ENCODE measurements at regions not wholly inside any gene's neighbourhood (a gene's known extent, or its start where the extent isn't known, plus 50 kb on each side); places are given as distances from the start of the nearest gene placed in this dataset.

DNA sequence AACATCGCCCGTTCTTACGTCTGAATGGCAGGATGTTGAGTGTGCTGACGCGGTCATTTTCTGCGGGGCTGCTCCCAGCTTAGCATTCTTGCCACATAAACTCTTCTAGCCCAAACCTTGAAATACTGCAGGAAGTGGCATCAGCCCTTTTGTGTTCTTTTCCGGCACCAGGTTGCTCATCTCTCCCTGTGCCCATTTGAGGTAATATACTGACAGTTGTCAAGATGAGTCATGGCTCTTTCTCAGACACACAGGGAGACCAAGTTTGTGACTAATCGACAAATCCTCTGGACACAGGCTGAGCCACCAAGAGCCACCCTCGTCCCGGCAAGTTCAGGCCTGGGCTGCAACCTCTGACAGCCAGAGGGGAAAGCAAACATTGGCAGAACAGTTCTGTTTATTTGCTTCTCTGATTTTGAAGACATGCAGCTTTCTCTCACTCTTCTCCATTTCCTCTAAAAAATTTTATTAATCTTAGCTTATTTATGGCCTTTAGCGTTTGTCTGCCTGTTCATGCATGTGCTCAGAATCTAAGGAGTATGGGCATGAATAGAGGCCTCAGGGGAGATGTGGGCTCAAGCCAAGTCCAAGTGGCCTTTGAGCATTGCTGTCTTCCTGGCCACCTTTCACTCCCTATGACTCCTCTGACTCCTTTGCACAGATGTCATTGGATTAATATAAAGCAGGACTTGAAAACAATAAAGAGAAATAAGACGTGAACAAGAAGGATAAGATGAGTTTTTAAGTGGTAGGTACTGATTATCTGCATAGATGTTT is 328.2 kb upstream of the JAG1 start:
- no peak for DNase-seq

DNA sequence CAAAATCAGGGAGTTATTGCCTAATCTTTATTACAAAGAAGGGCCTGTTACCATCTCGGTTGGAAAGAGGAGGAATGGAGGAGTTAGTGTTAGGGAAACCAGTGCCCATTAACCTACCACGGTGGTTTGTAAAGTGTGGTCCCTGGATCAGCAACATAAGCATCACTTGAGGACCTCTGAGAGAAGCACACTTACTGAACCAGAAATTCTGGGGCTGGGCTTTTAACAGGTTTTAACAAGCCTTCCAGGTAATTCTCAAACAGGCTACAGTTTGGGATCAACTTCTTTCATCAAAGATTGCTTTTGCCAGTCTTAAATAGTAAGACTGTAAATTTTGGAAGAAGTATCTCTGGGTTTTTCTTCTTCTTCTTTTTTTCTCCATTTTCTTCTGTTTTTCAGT is 329.5 kb upstream of the JAG1 start:
- no peak for DNase-seq

DNA sequence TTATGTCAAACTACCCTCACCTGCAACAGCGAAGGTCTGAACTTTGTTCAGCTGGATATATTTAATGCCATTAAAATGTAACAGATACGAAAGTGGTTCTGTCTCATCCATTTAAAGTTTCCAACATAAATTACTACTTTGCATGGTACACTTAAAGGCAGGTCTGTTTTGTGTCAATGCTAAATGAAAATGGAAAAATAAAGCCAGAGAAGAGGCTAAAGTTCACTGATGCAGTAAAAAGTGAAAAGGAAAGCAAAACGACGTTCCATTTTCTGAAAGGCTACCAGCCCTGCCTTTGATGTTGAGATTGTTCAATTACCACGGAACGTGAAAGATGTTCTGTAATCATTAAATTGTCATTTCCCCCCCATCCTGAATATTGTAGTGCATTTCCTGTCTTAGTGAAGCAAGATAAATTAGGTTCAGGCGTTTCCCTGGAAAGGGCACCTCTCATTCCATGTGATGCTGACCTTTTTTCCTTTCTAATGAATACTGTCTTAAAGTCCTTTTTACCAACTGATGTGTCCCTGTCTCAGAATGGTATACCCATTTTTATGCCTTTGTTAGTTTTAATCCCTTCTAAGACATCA is 334.7 kb upstream of the JAG1 start:
- no peak for DNase-seq

DNA sequence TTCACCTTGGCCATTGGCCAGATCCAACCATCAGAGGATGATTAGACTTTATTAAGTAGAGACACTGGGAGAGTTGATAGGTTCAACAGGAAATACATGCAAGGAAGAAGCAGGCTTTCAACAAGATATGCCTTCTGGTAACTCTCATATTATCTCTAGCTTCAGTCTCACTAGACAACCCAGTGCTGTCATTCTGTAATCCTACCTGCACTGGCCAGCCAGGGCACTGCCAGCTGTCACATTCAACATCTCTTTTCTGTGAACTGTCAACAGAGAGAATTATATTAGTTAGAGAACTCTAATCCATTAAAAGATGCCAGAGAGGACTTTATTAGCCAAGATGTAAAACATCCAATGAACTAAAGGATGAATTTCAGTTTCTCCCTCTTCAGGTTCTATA is 337.9 kb upstream of the JAG1 start:
- no peak for DNase-seq

- no peak for DNase-seq
These were observed 339.2 kb upstream of the JAG1 start for GRCh38 chr20:11012975-11013374.

GRCh38 chr20:11013801-11014200 is 340.0 kb upstream of the JAG1 start:
- DNase-seq = no peak

GRCh38 chr20:11015440-11015839 is 341.6 kb upstream of the JAG1 start:
- no peak for DNase-seq

- no peak for DNase-seq
These were observed 343.6 kb upstream of the JAG1 start for GRCh38 chr20:11017446-11017845.

- no peak for DNase-seq
These were observed 344.9 kb upstream of the JAG1 start for GRCh38 chr20:11018668-11019170.

- no peak for DNase-seq
These were observed 346.9 kb upstream of the JAG1 start for GRCh38 chr20:11020712-11021111.

DNA sequence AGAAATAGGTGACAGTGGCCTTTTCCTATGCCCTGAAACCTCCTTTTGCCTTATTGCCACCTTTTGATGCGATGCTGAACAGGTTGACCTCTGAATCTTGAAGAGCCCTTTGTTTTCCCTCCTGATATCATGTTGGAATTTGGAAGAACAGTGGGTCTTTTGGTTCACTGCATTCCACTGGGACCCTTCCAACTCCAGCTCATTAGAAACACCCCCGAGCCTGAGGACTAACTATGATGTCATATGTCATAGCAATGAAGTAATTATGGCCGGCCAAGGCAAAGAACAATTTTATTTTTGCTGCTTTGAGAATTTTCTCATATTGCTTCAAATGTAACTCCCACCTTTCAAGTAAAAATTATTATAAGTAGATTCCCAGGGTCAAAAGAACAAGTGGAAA is 353.4 kb upstream of the JAG1 start:
- DNase-seq = no peak

DNA sequence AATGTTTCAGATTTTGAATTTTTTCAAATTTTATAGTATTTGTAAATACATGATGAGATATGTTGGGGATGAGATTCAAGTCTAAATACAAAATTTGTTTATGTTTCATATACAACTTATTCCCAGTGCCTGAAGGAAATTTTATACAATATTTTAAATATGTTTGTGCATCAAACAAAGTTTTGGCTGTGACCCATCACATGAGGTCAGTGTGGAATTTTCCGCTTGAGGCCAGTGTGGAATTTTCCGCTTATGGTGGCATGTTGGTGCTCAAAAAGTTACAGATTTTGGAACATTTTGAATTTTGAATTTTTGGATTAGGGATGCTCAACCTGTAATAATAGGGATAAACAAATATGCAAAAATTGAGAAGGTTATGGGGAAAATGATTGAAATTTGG is 356.6 kb upstream of the JAG1 start:
- DNase-seq = no peak

DNA sequence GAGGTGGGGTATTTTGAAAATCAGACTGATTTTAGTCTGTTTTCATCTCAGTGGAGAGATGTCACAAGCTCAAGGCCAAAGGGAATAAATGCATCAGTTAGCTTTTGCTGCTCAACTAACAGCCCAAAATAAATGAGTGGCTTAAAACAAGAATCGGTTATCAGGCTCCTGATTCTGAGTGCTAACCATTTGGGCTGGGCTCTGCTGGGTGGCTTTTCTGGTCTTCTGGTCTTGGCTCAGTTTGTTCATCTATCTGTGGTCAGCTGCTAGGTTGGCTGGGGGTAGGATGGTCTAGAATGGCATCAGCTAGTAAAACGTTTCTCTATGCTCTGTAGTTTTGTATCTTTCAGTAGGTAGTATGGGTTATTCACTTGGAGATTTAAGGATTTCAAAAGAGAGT is 357.5 kb upstream of the JAG1 start:
- no peak for DNase-seq

DNA sequence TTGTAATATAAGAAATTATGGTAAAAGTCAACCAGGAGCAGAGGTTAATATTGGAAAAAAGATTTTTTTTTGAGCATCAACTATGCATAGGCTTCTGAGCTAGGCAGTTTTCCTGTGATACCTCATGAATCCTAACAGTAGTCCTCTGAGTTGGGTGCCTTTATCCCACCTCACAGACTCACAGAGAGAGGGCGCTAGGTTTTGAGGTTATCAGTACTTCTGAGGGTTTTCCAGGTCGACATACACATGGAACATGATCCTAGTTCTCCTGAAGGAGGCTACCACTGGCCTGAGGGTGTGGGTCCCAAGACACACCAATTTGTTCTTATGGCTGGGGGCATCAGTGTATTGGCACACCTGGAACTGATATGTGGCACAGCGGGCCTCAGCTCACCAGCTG is 358.8 kb upstream of the JAG1 start:
- no peak for DNase-seq

- DNase-seq = no peak
These were observed 360.2 kb upstream of the JAG1 start for GRCh38 chr20:11034025-11034424.

GRCh38 chr20:11035211-11035610 is 361.4 kb upstream of the JAG1 start:
- no peak for DNase-seq

DNA sequence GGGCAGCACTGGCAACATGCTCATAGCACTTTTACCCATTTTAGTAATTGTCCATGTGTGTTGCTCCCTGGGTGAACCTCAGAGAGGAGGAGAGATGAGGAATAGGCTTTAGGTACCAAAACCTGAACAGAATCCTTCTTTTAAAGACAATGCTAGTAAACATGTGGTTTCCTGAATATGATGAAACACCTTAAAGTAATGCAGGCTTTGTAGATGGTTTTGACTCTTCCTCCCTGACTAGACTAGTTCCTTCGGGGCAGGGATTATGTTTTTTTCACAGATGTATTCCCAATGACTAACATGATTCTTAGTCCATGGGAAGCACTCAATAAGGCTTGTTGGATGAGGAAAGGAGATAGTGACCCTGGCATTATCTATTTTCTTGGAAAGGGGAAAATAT is 367.6 kb upstream of the JAG1 start:
- no peak for DNase-seq

GRCh38 chr20:11043001-11043400 is 369.2 kb upstream of the JAG1 start:
- no peak for DNase-seq

- no peak for DNase-seq
These were observed 370.8 kb upstream of the JAG1 start for GRCh38 chr20:11044561-11044960.

GRCh38 chr20:11045412-11046175 is 371.8 kb upstream of the JAG1 start:
- DNase-seq = no peak

DNA sequence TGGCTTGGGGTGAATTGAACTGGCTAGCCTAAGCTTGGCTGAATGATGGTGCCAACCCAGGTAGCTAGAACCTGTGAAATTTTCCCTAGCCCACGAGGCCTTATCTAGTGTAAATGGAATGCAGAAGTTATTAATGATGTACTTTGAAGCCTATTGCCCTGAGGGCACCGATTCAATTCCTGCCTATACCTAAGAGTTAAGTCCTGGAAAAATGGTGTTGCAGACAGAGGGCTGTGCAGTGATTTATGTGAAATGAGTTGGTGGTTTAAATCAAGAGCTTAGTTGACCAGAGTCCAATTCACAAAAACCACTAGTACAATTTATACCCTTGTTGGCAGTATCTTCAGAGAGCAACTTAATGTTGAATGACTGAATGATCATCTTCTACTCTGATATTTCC is 373.8 kb upstream of the JAG1 start:
- DNase-seq = no peak

DNA sequence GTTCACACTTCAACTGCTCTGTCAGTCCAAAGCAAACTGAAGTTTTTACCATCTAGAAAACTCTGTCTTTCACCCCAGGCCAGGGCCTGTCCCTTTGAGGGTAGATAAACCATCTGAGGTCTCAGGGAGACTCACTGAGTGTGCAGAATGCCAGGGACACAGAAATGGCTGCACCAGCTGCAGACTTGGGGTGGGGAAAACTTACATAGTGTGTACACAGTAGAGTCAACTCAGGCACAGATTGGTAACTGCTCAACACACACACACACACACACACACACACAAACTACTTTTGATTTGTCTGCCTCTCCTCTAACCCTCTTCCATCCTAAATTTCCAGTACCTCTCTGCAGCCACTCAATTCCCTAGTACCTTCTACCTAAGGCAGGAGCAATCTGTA is 374.9 kb upstream of the JAG1 start:
- DNase-seq = no peak

DNA sequence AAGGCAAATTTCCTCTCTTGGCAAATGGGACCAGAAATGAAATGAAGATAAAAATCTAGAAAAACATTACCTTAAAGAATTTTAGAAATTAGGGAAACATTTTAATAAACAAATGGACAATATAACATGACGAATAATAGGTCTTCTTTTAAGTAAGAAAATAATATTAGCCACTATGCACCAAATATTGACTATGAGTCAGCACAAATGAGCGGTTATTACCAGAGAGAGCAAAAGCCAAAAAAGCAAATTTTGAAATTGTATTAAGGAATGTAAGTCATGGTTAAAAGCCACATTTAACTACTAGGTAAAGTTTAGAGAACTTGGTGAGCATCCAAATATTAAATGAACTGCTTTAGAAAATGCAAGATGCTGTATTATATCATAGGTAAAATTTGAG is 376.6 kb upstream of the JAG1 start:
- no peak for DNase-seq

DNA sequence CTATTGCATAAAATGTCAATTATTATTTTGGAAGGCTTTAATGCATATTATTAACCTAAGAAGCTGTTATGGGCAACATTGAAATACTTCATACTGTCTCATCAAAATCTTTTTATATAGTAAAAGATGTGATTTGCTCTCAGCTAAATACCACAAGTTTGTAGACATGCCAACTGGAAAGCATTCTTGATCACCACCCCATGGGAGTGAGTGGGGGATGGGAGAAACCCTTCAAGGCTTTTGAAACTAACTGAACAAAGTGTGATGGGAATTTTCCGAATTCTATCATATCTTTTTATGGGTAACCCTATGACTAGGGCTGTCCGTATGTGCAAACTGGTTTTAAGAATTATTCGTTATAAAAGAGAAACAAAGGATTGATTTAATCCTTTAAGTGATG is 377.3 kb upstream of the JAG1 start:
- no peak for DNase-seq
